ENCODE measurements at regions not wholly inside any gene's neighbourhood (a gene's known extent, or its start where the extent isn't known, plus 50 kb on each side); places are given as distances from the start of the nearest gene placed in this dataset.

- WGBS, 2 donors (ENCODE audit: low coverage in 1 of 2) = 71 to 80% methylated on average over 1 of the region's 1 CpG
- in situ Hi-C loops (cut with MboI; ENCODE audit: low pct_ligation_motif_present in 1 of 4, low pct_unique_long_range_greater_than_20kb in 1 of 4, low sequenced_read_pairs in 3 of 4) = no loop called here
- no peak overlapping the region for H3K27ac ChIP-seq
- H3K9me3 ChIP-seq = no peaks in the 10 kb centered on the region
- H3K4me3 ChIP-seq = no peak overlapping the region
- H3K4me1 ChIP-seq = no peaks in the 10 kb centered on the region
- H3K27me3 ChIP-seq = no peaks in the 10 kb centered on the region
- DNase-seq = no peak
- no peaks in the 10 kb centered on the region for H3K36me3 ChIP-seq
- no peak for TF ChIP-seq POLR2AphosphoS5 (IDR thresholded peaks at IDR 0.05)
- TF ChIP-seq CTCF (IDR thresholded peaks at IDR 0.05) = no peak
- TF ChIP-seq POLR2A (IDR thresholded peaks at IDR 0.05) = no peak
- no peak for TF ChIP-seq EP300 (IDR thresholded peaks at IDR 0.05; ENCODE audit: low read depth)
- intact Hi-C loops (cut with DNase I; ENCODE audit: low total_unique reads) = no loop called here
Observed at GRCh38 chr1:83131692-83131955, 867.3 kb downstream of the TTLL7 start.

GRCh38 chr1:83130886-83131691, 867.8 kb downstream of the TTLL7 start:
- H3K27ac ChIP-seq = no peak overlapping the region
- H3K4me3 ChIP-seq = no peak overlapping the region
- H3K9me3 ChIP-seq = no peaks in the 10 kb centered on the region
- no peaks in the 10 kb centered on the region for H3K4me1 ChIP-seq
- no peak for TF ChIP-seq POLR2A (IDR thresholded peaks at IDR 0.05)
- TF ChIP-seq CTCF (IDR thresholded peaks at IDR 0.05) = no peak
- TF ChIP-seq EP300 (IDR thresholded peaks at IDR 0.05; ENCODE audit: low read depth) = no peak
- TF ChIP-seq POLR2AphosphoS5 (IDR thresholded peaks at IDR 0.05) = no peak
- DNase-seq = no peak
- intact Hi-C loops (cut with DNase I; ENCODE audit: low total_unique reads) = no loop called here
- in situ Hi-C loops (cut with MboI; ENCODE audit: low pct_ligation_motif_present in 1 of 4, low pct_unique_long_range_greater_than_20kb in 1 of 4, low sequenced_read_pairs in 3 of 4) = no loop called here
- H3K27me3 ChIP-seq = no peaks in the 10 kb centered on the region
- 85 to 88% methylated on average over 3 of the region's 3 CpGs for WGBS, 2 donors (ENCODE audit: low coverage in 1 of 2)
- no peaks in the 10 kb centered on the region for H3K36me3 ChIP-seq

- no peak for DNase-seq
- WGBS, 2 donors (ENCODE audit: low coverage in 1 of 2) = 86 to 90% methylated on average over 3 of the region's 3 CpGs
- Histone ChIP-seq H3K4me1 (no peaks in the 10 kb centered on the region), H3K27ac (no peak overlapping the region), H3K27me3 (no peaks in the 10 kb centered on the region), H3K4me3 (no peak overlapping the region), H3K9me3 (no peaks in the 10 kb centered on the region), H3K36me3 (no peaks in the 10 kb centered on the region)
- in situ Hi-C loops (cut with MboI; ENCODE audit: low pct_ligation_motif_present in 1 of 4, low pct_unique_long_range_greater_than_20kb in 1 of 4, low sequenced_read_pairs in 3 of 4) (no loop called here), intact Hi-C loops (cut with DNase I; ENCODE audit: low total_unique reads) (no loop called here)
- TF ChIP-seq EP300 (IDR thresholded peaks at IDR 0.05; ENCODE audit: low read depth) (no peak), POLR2AphosphoS5 (IDR thresholded peaks at IDR 0.05) (no peak), CTCF (IDR thresholded peaks at IDR 0.05) (no peak), POLR2A (IDR thresholded peaks at IDR 0.05) (no peak)
Observed at GRCh38 chr1:83129107-83129506, 869.8 kb downstream of the TTLL7 start.

GRCh38 chr1:83125456-83125855, 873.5 kb downstream of the TTLL7 start:
- Histone ChIP-seq H3K36me3 (no peaks in the 10 kb centered on the region), H3K4me1 (no peaks in the 10 kb centered on the region), H3K9me3 (no peaks in the 10 kb centered on the region), H3K27me3 (no peaks in the 10 kb centered on the region), H3K27ac (no peak overlapping the region), H3K4me3 (no peak overlapping the region)
- no peak for DNase-seq
- intact Hi-C loops (cut with DNase I; ENCODE audit: low total_unique reads) (no loop called here), in situ Hi-C loops (cut with MboI; ENCODE audit: low pct_ligation_motif_present in 1 of 4, low pct_unique_long_range_greater_than_20kb in 1 of 4, low sequenced_read_pairs in 3 of 4) (no loop called here)
- TF ChIP-seq EP300 (IDR thresholded peaks at IDR 0.05; ENCODE audit: low read depth) = no peak
- no peak for TF ChIP-seq CTCF (IDR thresholded peaks at IDR 0.05)
- no peak for TF ChIP-seq POLR2AphosphoS5 (IDR thresholded peaks at IDR 0.05)
- no peak for TF ChIP-seq POLR2A (IDR thresholded peaks at IDR 0.05)
- 86 to 89% methylated on average over 2 of the region's 2 CpGs for WGBS, 2 donors (ENCODE audit: low coverage in 1 of 2)
